ENCODE measurements at regions not wholly inside any gene's neighbourhood (a gene's known extent, or its start where the extent isn't known, plus 50 kb on each side); places are given as distances from the start of the nearest gene placed in this dataset.

DNA sequence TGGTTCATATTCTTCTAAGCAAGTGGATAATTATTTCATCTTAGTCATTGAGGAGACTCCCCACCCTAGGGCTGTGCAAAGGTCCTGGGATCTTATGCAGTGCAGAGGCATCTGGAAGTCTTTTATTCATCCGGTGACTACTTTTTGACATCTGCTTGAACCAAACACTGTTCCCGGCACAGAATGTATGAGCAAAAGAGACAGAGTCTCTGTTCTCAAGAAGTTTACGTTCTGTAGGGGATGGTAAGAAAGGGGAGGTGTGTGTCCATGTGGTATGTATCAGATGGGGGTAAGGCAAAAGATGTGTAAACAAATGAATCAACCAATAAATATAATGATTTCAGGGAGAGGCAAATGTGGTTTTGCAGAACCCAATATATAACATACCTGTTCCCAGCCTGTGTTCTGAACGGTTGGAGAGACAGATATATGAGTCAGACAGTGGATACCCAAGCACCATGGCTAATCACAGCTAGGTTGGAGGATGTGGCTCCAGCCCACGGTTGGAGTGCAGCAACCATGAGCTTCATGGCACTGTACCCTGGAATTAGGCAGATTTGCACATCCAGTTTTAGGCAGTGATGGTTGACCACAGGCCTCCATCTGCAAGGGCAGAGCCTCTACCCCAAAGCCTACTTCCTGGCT lies 75.1 kb upstream of the CADM1 start:
- Histone ChIP-seq H3K27ac (no peak overlapping the region), H3K4me1 (no peaks in the 10 kb centered on the region), H3K4me3 (no peak overlapping the region), H3K27me3 (no peaks in the 10 kb centered on the region), H3K36me3 (replicated peaks in 1 of 2; ENCODE audit: insufficient read depth in 1 of 2, low read depth in 2 of 2) (no peaks in the 10 kb centered on the region), H3K9me3 (no peaks in the 10 kb centered on the region)
- TF ChIP-seq, protein P1, sequence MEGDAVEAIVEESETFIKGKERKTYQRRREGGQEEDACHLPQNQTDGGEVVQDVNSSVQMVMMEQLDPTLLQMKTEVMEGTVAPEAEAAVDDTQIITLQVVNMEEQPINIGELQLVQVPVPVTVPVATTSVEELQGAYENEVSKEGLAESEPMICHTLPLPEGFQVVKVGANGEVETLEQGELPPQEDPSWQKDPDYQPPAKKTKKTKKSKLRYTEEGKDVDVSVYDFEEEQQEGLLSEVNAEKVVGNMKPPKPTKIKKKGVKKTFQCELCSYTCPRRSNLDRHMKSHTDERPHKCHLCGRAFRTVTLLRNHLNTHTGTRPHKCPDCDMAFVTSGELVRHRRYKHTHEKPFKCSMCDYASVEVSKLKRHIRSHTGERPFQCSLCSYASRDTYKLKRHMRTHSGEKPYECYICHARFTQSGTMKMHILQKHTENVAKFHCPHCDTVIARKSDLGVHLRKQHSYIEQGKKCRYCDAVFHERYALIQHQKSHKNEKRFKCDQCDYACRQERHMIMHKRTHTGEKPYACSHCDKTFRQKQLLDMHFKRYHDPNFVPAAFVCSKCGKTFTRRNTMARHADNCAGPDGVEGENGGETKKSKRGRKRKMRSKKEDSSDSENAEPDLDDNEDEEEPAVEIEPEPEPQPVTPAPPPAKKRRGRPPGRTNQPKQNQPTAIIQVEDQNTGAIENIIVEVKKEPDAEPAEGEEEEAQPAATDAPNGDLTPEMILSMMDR (IDR thresholded peaks at IDR 0.05), result no peak
- no peak for TF ChIP-seq POLR2A (IDR thresholded peaks at IDR 0.05)
- intact Hi-C loops (cut with DNase I), result no loop called here
- 70% methylated on average over 5 of the region's 5 CpGs for WGBS, 2 donors
- DNase-seq (no peak), ATAC-seq (no peak)

DNA sequence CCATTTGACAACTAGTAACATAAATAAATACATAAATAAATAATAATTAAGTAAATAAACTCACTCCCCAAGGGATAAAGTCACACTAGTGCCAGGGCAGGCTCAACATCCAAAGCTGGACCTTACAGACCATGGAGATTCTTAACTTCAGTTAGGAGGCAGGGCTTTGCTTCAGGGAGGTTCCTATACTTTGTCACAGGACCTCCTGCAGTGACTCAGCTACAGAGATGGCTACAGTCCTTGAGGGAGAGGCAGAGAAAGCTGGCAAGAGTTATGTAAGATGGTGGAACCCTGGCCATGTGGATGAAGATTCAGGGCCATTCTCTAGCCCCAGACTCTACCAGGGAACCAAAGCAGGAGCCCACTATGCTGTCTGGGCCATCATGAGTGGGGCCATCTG lies 74.1 kb upstream of the CADM1 start:
- Histone ChIP-seq H3K9me3 (no peaks in the 10 kb centered on the region), H3K27me3 (no peaks in the 10 kb centered on the region), H3K4me1 (no peaks in the 10 kb centered on the region), H3K4me3 (no peak overlapping the region), H3K36me3 (replicated peaks in 1 of 2; ENCODE audit: insufficient read depth in 1 of 2, low read depth in 2 of 2) (no peaks in the 10 kb centered on the region), H3K27ac (no peak overlapping the region)
- ATAC-seq, result no peak
- TF ChIP-seq, protein P1 (IDR thresholded peaks at IDR 0.05), result no peak
- no peak for TF ChIP-seq POLR2A (IDR thresholded peaks at IDR 0.05)
- intact Hi-C loops (cut with DNase I), result no loop called here
- DNase-seq, result no peak

DNA sequence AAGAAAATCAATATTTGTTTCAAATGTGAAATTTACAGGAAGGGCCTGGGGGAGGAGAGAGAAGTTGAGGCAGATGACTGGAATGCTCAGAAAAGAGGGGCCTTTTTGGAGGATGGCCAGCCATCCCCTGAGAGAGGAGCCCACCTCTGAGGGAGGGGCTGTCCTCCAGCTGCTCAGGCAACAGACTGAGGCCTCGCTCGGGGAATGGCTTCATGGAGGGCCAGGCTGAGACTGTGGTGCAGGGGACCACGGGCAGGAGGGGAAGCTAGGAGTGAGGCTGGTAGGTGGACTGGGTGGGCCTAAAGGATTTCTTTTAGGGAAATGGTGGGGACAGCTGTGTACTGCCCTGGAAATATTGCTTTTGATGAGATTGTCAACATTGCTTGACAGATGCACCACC lies 73.5 kb upstream of the CADM1 start:
- no peak for TF ChIP-seq POLR2A (IDR thresholded peaks at IDR 0.05)
- TF ChIP-seq, protein P1 (IDR thresholded peaks at IDR 0.05), result no peak
- ATAC-seq (no peak), DNase-seq (no peak)
- no peaks in the 10 kb centered on the region for H3K9me3 ChIP-seq
- intact Hi-C loops (cut with DNase I), result no loop called here
- H3K4me1 ChIP-seq, result no peaks in the 10 kb centered on the region
- WGBS, 2 donors, result 70 to 74% methylated on average over 3 of the region's 3 CpGs
- no peak overlapping the region for H3K27ac ChIP-seq
- H3K27me3 ChIP-seq, result no peaks in the 10 kb centered on the region
- H3K4me3 ChIP-seq, result no peak overlapping the region
- no peaks in the 10 kb centered on the region for H3K36me3 ChIP-seq (replicated peaks in 1 of 2; ENCODE audit: insufficient read depth in 1 of 2, low read depth in 2 of 2)

DNA sequence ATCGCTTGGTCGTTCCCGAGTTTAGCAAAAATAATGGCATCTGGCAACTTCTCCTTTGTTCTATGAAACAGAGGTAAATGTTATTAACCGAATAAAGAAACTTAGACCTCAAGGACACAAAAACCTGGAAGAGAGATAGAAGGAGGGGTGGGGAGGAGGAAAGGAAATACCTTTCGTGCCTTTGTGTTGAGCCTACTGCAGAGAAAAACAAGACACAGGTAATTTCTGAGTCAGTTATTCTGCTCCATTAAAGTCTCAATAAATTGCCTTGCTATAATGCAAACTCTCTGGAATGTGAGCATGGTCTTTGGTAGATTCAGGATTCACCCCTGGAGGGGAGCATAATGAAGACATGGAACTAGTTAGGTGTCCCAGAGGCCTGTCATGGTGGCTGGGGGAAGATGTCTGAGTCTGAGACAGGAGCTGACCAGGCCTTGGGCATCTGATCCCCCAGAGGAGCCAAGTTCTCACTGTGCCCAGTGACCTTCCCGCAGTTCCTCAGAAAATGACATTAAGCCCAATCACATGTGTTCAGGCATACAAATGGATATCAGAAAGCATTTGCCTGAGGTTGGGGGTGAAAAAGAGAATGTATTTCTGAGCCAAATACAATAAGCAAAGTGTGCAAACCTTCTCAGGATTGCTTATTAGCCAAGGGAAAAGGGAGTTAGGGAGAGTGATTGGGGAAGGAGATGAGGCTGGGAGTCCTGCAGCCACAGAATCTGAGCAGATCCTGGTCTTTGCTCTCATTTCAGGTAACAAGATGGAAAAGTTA lies 72.6 kb upstream of the CADM1 start:
- no peaks in the 10 kb centered on the region for H3K27me3 ChIP-seq
- intact Hi-C loops (cut with DNase I), result no loop called here
- no peaks in the 10 kb centered on the region for H3K9me3 ChIP-seq
- ATAC-seq (no peak), DNase-seq (no peak)
- 82 to 83% methylated on average over 6 of the region's 6 CpGs for WGBS, 2 donors
- TF ChIP-seq POLR2A (IDR thresholded peaks at IDR 0.05), result no peak
- TF ChIP-seq, protein P1 (IDR thresholded peaks at IDR 0.05), result no peak
- no peaks in the 10 kb centered on the region for H3K36me3 ChIP-seq (replicated peaks in 1 of 2; ENCODE audit: insufficient read depth in 1 of 2, low read depth in 2 of 2)
- H3K27ac ChIP-seq, result no peak overlapping the region
- no peaks in the 10 kb centered on the region for H3K4me1 ChIP-seq
- no peak overlapping the region for H3K4me3 ChIP-seq

DNA sequence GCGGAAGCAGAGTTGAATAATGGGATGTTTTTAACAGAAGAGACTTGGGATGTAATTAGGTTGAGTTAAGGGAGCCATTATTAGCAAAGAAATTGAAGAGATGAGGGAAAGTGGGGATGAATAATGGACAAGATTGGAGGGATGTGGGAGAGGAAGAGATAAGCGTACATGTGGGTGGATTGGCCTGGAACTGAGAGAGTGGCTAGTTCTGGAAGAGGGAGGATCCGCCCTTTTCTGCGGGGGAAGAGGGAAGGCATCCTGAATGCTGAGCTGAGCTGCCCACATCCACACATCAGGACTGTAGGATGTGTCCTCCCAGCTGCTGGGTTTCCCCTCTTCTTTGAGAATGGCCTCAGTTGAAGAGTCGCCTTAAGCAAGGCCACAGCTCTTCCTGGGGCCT lies 68.3 kb upstream of the CADM1 start:
- no peak for ATAC-seq
- intact Hi-C loops (cut with DNase I), result no loop called here
- TF ChIP-seq, protein P1 (IDR thresholded peaks at IDR 0.05), result no peak
- TF ChIP-seq POLR2A (IDR thresholded peaks at IDR 0.05), result no peak
- H3K9me3 ChIP-seq, result no peaks in the 10 kb centered on the region
- H3K4me3 ChIP-seq, result no peak overlapping the region
- no peak overlapping the region for H3K27ac ChIP-seq
- 83 to 86% methylated on average over 5 of the region's 5 CpGs for WGBS, 2 donors
- no peaks in the 10 kb centered on the region for H3K36me3 ChIP-seq (replicated peaks in 1 of 2; ENCODE audit: insufficient read depth in 1 of 2, low read depth in 2 of 2)
- DNase-seq, result no peak
- no peaks in the 10 kb centered on the region for H3K4me1 ChIP-seq
- no peaks in the 10 kb centered on the region for H3K27me3 ChIP-seq
